Fibroblast of skin of right biceps (primary cell): ENCODE measurements at regions not wholly inside any gene's neighbourhood (a gene's known extent, or its start where the extent isn't known, plus 50 kb on each side); places are given as distances from the start of the nearest gene placed in this dataset.

ENCODE experiments used
- DNase-seq: peaks from one replicate; pipeline ENCODE4 v3.0.0-alpha.2; 2013

GRCh38 chr17:77435272-77436057, 294.7 kb downstream of the SEC14L1 start:
- no peak for DNase-seq

GRCh38 chr17:77436058-77436442, 295.3 kb downstream of the SEC14L1 start:
- peak; percentile 73 for DNase-seq

GRCh38 chr17:77436481-77436880, 295.7 kb downstream of the SEC14L1 start:
- no peak for DNase-seq

GRCh38 chr17:77437017-77437416, 296.2 kb downstream of the SEC14L1 start:
- DNase-seq = peak; percentile 89

GRCh38 chr17:77437747-77438146, 297.0 kb downstream of the SEC14L1 start:
- DNase-seq = no peak

- DNase-seq = no peak
Measured at GRCh38 chr17:77438241-77439188, 297.7 kb downstream of the SEC14L1 start.

GRCh38 chr17:77439189-77440018, 298.6 kb downstream of the SEC14L1 start:
- DNase-seq = no peak

GRCh38 chr17:77440560-77440981, 299.8 kb downstream of the SEC14L1 start:
- no peak for DNase-seq

GRCh38 chr17:77441130-77441920, 300.6 kb downstream of the SEC14L1 start:
- DNase-seq = no peak

GRCh38 chr17:77441940-77442339, 301.2 kb downstream of the SEC14L1 start:
- no peak for DNase-seq

- DNase-seq = no peak
Measured at GRCh38 chr17:77442976-77443747, 302.4 kb downstream of the SEC14L1 start.

GRCh38 chr17:77443748-77444260, 303.0 kb downstream of the SEC14L1 start:
- DNase-seq = no peak

GRCh38 chr17:77444628-77444983, 303.8 kb downstream of the SEC14L1 start:
- DNase-seq = no peak

GRCh38 chr17:77444984-77445759, 304.4 kb downstream of the SEC14L1 start:
- peak; percentile 64 for DNase-seq

- no peak for DNase-seq
Measured at GRCh38 chr17:77445760-77446532, 305.2 kb downstream of the SEC14L1 start.

GRCh38 chr17:77446940-77447634, 306.3 kb downstream of the SEC14L1 start:
- peak; percentile 51 for DNase-seq

GRCh38 chr17:77449373-77449907, 308.7 kb downstream of the SEC14L1 start:
- no peak for DNase-seq
